CD14-positive monocyte (primary cell): ENCODE measurements at regions not wholly inside any gene's neighbourhood (a gene's known extent, or its start where the extent isn't known, plus 50 kb on each side); places are given as distances from the start of the nearest gene placed in this dataset.

ENCODE experiments used
- DNase-seq, 3 donors: peaks; one replicate each; pipeline ENCODE4 v3.0.0-alpha.2; 2011 to 2022
- H2AFZ ChIP-seq: 2 replicates; pipeline ENCODE4 v1.6.0; 2012; ENCODE audit warnings: mild to moderate bottlenecking, low read depth, low read length, inconsistent platforms; ENCODE audit not compliant: insufficient read depth, poor library complexity, severe bottlenecking
- H3K27ac ChIP-seq, 2 donors: 1 replicate in 1 of 2; 2 replicates in 1 of 2; pipeline ENCODE4 v1.5.1; 2012 to 2013; ENCODE audit warnings: low read length in 2 of 2, control low read depth in 1 of 2, inconsistent platforms in 1 of 2, low read depth in 1 of 2, mild to moderate bottlenecking in 1 of 2
- H3K27me3 ChIP-seq, 2 donors: one replicate each; pipeline versions ENCODE4 v1.6.0 to v1.6.1; 2011 to 2013; ENCODE audit warnings: low read length in 2 of 2; ENCODE audit not compliant: control insufficient read depth in 2 of 2, insufficient read depth in 2 of 2
- H3K36me3 ChIP-seq, 2 donors: replicated peaks in 1 of 2; 1 replicate in 1 of 2; 2 replicates in 1 of 2; pipeline versions ENCODE4 v1.5.1 to v1.6.1; 2012 to 2013; ENCODE audit warnings: low read length in 2 of 2, control low read depth in 1 of 2, inconsistent platforms in 1 of 2, mild to moderate bottlenecking in 1 of 2; ENCODE audit not compliant: insufficient read depth in 2 of 2, control insufficient read depth in 1 of 2
- H3K4me1 ChIP-seq, 2 donors: 1 replicate in 1 of 2; 2 replicates in 1 of 2; pipeline versions ENCODE4 v1.5.1 to v1.6.1; 2012 to 2013; ENCODE audit warnings: low read length in 2 of 2, control low read depth in 1 of 2, inconsistent platforms in 1 of 2, mild to moderate bottlenecking in 1 of 2, moderate library complexity in 1 of 2; ENCODE audit not compliant: insufficient read depth in 2 of 2, control insufficient read depth in 1 of 2
- H3K4me2 ChIP-seq: replicated peaks from 2 replicates; pipeline ENCODE3; 2012; ENCODE audit warnings: low read length, moderate library complexity, mild to moderate bottlenecking; ENCODE audit not compliant: poor library complexity, severe bottlenecking; ENCODE audit errors: extremely low read depth
- H3K4me3 ChIP-seq, 3 experiments: fragments of 200-600 bp in 1 of 3; sonication (generic) in 1 of 3; replicated peaks in 1 of 3; 1 replicate in 2 of 3; 2 replicates in 1 of 3; pipeline ENCODE4 v1.5.1; 2011 to 2013; ENCODE audit warnings: low read length in 3 of 3, mild to moderate bottlenecking in 3 of 3, control low read depth in 2 of 3, low read depth in 2 of 3, inconsistent platforms in 1 of 3, moderate library complexity in 1 of 3
- H3K79me2 ChIP-seq: 2 replicates; pipeline ENCODE4 v1.6.0; 2012; ENCODE audit warnings: mild to moderate bottlenecking, control low read depth, inconsistent platforms, low read length, moderate library complexity; ENCODE audit not compliant: insufficient read depth
- H3K9ac ChIP-seq: 2 replicates; pipeline ENCODE4 v1.6.0; 2017; ENCODE audit warnings: low read length, mild to moderate bottlenecking; ENCODE audit not compliant: insufficient read depth, poor library complexity, severe bottlenecking
- H3K9me3 ChIP-seq, 2 donors: replicated peaks in 1 of 2; 1 replicate in 1 of 2; 2 replicates in 1 of 2; pipeline versions ENCODE4 v1.5.1 to v1.6.1; 2012 to 2013; ENCODE audit warnings: low read length in 2 of 2, control low read depth in 1 of 2; ENCODE audit not compliant: control insufficient read depth in 1 of 2, insufficient read depth in 1 of 2
- H4K20me1 ChIP-seq: 2 replicates; pipeline ENCODE4 v1.6.0; 2012; ENCODE audit warnings: mild to moderate bottlenecking, low read length, control low read depth, moderate library complexity; ENCODE audit not compliant: insufficient read depth
- H3K27ac Mint-ChIP-seq, 7 donors: one replicate each; pipeline ENCODE4 v1.8.0; 2020; ENCODE audit warnings: mild to moderate bottlenecking in 7 of 7, mixed read lengths in 7 of 7, moderate library complexity in 6 of 7, inconsistent platforms in 2 of 7
- H3K27me3 Mint-ChIP-seq, 3 donors: one replicate each; pipeline ENCODE4 v1.8.0; 2021 to 2022; ENCODE audit warnings: low read depth in 3 of 3, mild to moderate bottlenecking in 3 of 3, mixed read lengths in 3 of 3, moderate library complexity in 3 of 3, inconsistent platforms in 1 of 3
- H3K36me3 Mint-ChIP-seq, 2 donors: one replicate each; pipeline ENCODE4 v1.8.0; 2020; ENCODE audit warnings: mixed read lengths in 2 of 2, inconsistent platforms in 1 of 2, mild to moderate bottlenecking in 1 of 2
- H3K4me1 Mint-ChIP-seq: one replicate; pipeline ENCODE4 v1.8.0; 2020; ENCODE audit warnings: mild to moderate bottlenecking, mixed read lengths
- H3K4me3 Mint-ChIP-seq, 2 donors: one replicate each; pipeline ENCODE4 v1.8.0; 2020; ENCODE audit warnings: mild to moderate bottlenecking in 2 of 2, mixed read lengths in 2 of 2, moderate library complexity in 1 of 2
- H3K9me3 Mint-ChIP-seq, 7 donors: one replicate each; pipeline ENCODE4 v1.8.0; 2020 to 2022; ENCODE audit warnings: mixed read lengths in 7 of 7, mild to moderate bottlenecking in 6 of 7, moderate library complexity in 6 of 7, inconsistent platforms in 2 of 7
- WGBS: methylation state at CpG from one replicate; pipeline ENCODE4 v1.1.5; 2013; ENCODE audit warnings: missing lambda C conversion rate; ENCODE audit not compliant: insufficient coverage; 5-methylcytosine and 5-hydroxymethylcytosine counted together
- intact Hi-C, 2 donors: fragments of 100-400 bp; cut with micrococcal nuclease; formaldehyde crosslinking; loops; one replicate each; pipeline versions ENCODE4 v1.15.0 to v1.15.1; 2023
- TF ChIP-seq, protein P1 (sequence below): fragments of 200-600 bp; IDR thresholded peaks from one replicate; pipeline ENCODE4 v1.8.0; 2022; ENCODE audit warnings: antibody characterized with exemption, mild to moderate bottlenecking

- no peak overlapping the region for H2AFZ ChIP-seq
- no peaks in the 10 kb centered on the region for H3K9me3 ChIP-seq
- 83% methylated on average over 2 of the region's 2 CpGs for WGBS
- no peaks in the 10 kb centered on the region for H4K20me1 ChIP-seq
- Mint-ChIP-seq H3K9me3 (peaks cover 0 to 2% (median 0%) of the 10 kb centered on the region in 7 donors), H3K4me3 (no peak overlapping the region), H3K4me1 (no peaks in the 10 kb centered on the region), H3K27me3 (peaks cover 0 to 2% (median 0%) of the 10 kb centered on the region in 3 donors), H3K36me3 (no peaks in the 10 kb centered on the region), H3K27ac (no peak overlapping the region)
- intact Hi-C loops, result no loop called here
- no peak overlapping the region for H3K27ac ChIP-seq
- H3K27me3 ChIP-seq, result no peaks in the 10 kb centered on the region
- no peaks in the 10 kb centered on the region for H3K36me3 ChIP-seq
- TF ChIP-seq, protein P1, sequence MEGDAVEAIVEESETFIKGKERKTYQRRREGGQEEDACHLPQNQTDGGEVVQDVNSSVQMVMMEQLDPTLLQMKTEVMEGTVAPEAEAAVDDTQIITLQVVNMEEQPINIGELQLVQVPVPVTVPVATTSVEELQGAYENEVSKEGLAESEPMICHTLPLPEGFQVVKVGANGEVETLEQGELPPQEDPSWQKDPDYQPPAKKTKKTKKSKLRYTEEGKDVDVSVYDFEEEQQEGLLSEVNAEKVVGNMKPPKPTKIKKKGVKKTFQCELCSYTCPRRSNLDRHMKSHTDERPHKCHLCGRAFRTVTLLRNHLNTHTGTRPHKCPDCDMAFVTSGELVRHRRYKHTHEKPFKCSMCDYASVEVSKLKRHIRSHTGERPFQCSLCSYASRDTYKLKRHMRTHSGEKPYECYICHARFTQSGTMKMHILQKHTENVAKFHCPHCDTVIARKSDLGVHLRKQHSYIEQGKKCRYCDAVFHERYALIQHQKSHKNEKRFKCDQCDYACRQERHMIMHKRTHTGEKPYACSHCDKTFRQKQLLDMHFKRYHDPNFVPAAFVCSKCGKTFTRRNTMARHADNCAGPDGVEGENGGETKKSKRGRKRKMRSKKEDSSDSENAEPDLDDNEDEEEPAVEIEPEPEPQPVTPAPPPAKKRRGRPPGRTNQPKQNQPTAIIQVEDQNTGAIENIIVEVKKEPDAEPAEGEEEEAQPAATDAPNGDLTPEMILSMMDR, result no peak
- H3K4me1 ChIP-seq, result no peaks in the 10 kb centered on the region
- no peak overlapping the region for H3K4me3 ChIP-seq
- no peak overlapping the region for H3K9ac ChIP-seq
- H3K4me2 ChIP-seq, result no peak overlapping the region
- no peak for DNase-seq
- H3K79me2 ChIP-seq, result no peaks in the 10 kb centered on the region
Observed at GRCh38 chr3:36212251-36212650, 168.1 kb upstream of the STAC start.

GRCh38 chr3:36214460-36214859 is 165.8 kb upstream of the STAC start:
- Histone ChIP-seq H2AFZ (no peak overlapping the region), H3K9ac (no peak overlapping the region), H3K36me3 (no peaks in the 10 kb centered on the region), H3K4me1 (no peaks in the 10 kb centered on the region), H3K27me3 (no peaks in the 10 kb centered on the region), H3K9me3 (no peaks in the 10 kb centered on the region), H3K79me2 (no peaks in the 10 kb centered on the region), H3K4me2 (no peak overlapping the region), H4K20me1 (no peaks in the 10 kb centered on the region), H3K4me3 (no peak overlapping the region), H3K27ac (no peak overlapping the region)
- Mint-ChIP-seq H3K4me3 (no peak overlapping the region), H3K36me3 (no peaks in the 10 kb centered on the region), H3K4me1 (no peaks in the 10 kb centered on the region), H3K27me3 (no peaks in the 10 kb centered on the region), H3K27ac (no peak overlapping the region), H3K9me3 (peaks cover 0 to 4% (median 0%) of the 10 kb centered on the region in 7 donors)
- intact Hi-C loops, result no loop called here
- TF ChIP-seq, protein P1, result no peak
- DNase-seq, result no peak
- WGBS, result no CpG with 5 or more reads among the region's 3 CpGs
